ENCODE measurements at regions not wholly inside any gene's neighbourhood (a gene's known extent, or its start where the extent isn't known, plus 50 kb on each side); places are given as distances from the start of the nearest gene placed in this dataset.

GRCh38 chr6:14738933-14739332 is 506.9 kb upstream of the JARID2 start:
- TF ChIP-seq POLR2AphosphoS5 (IDR thresholded peaks at IDR 0.05; ENCODE audit: low read depth, low read length) (no peak), CTCF (IDR thresholded peaks at IDR 0.05) (no peak)

Data from SK-N-SH (cell line).